ENCODE measurements at regions not wholly inside any gene's neighbourhood (a gene's known extent, or its start where the extent isn't known, plus 50 kb on each side); places are given as distances from the start of the nearest gene placed in this dataset.
"Not testable (repeated sequence)": the region's sequence is repeated elsewhere in the genome, so short reads cannot be mapped to it uniquely, and the experiment has no call there.

DNA sequence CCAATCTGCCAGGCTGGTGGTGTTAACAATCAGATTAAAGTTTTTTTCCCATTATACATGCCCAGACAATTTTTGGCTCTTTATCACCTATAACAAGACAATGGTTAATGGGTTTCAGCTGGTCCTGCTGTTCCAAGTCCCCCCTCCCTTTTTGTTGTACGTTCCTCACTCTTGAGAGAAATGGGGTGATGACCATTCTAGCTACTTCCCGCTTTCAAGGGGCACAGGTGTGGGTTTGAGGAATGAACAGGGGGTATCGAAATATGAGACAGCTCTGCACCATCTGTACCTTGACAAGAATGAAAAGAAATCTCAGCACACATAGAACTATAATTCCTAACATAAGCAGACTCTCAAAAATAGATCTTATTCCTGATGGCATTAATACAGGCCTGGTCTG lies 326.8 kb downstream of the PTPRU start:
- Mint-ChIP-seq H3K27me3 (peaks cover 0 to 4% of the 10 kb centered on the region in 2 donors), H3K27ac (no peak overlapping the region), H3K9me3 (peaks cover 26 to 30% of the 10 kb centered on the region in 2 donors), H3K4me3 (no peak overlapping the region), H3K4me1 (no peaks in the 10 kb centered on the region), H3K36me3 (no peaks in the 10 kb centered on the region)
- ATAC-seq (replicated peaks) (no peak), DNase-seq (no peak)

DNA sequence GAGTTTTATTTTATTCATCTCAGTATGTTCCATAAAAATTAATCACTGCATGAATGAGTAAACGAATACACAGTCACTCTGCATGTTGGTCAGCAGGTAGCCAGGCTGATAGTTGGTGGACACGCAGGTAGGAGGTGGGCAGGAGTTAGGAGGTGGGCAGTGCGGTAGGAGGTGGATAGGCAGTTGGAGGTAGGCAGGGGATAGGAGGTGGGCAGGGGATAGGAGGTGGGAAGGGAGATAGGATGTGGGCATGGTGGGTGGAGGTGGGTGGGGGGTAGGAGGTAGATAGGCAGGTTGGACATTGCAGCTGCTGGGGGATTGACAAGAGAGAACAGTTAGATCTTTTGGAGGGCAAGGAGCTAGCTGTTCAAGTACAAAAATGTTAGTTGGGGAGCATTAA lies 322.7 kb downstream of the PTPRU start:
- no peak overlapping the region for H3K27ac Mint-ChIP-seq
- H3K4me3 Mint-ChIP-seq: no peak overlapping the region
- no peaks in the 10 kb centered on the region for H3K36me3 Mint-ChIP-seq
- DNase-seq: no peak
- no peak for ATAC-seq (replicated peaks)
- peaks cover 7 to 9% of the 10 kb centered on the region in 2 donors for H3K27me3 Mint-ChIP-seq
- H3K9me3 Mint-ChIP-seq: peaks cover 14 to 15% of the 10 kb centered on the region in 2 donors
- no peaks in the 10 kb centered on the region for H3K4me1 Mint-ChIP-seq

DNA sequence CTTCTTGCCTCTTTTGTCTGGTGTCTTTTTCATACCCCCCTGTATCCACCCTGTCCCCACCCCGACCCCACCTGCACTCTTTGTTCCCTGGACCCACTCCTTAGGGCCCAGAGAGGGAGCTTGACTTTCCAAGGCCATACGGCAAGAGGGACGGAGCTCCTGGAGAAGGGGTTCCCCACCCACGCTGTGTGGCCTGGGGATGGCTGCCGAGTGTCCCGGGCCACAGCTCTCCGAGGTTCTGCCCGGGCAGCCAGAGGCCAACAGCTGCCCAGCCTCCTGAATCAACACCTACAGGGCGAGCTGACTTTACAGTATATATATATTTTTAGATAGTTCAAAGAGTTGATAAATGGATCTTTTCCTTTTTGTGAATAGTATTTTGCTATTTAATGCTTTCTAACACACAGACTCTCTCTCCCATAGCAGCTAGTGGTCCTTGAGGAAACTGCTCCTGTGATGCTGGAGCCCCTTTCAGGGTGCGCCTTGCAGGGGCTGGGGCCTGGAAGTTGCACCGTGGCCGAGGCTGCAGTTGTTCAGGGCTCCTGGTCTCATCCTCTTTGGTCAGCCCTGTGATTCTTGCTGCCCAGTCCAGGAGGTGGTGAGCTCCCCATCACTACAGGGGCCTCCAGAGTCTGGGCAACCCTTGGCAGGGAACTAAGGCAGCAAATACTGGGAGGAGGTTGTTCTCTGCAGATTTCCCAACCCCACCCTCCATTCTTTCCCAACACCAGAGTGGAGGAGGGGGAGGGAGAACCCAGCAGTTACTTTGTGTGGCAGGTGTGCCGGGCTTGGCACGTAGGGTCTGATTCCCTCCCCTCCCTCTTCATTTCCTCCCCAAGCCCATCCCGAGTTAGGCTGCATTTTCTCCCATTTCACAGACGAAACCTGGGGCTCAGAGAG lies 321.6 kb downstream of the PTPRU start:
- H3K36me3 Mint-ChIP-seq: no peaks in the 10 kb centered on the region
- H3K4me1 Mint-ChIP-seq: no peaks in the 10 kb centered on the region
- H3K4me3 Mint-ChIP-seq: no peak overlapping the region
- peaks cover 7 to 9% of the 10 kb centered on the region in 2 donors for H3K27me3 Mint-ChIP-seq
- no peak overlapping the region for H3K27ac Mint-ChIP-seq
- ATAC-seq (replicated peaks) (no peak), DNase-seq (no peak)
- H3K9me3 Mint-ChIP-seq: peaks cover 7 to 8% of the 10 kb centered on the region in 2 donors

DNA sequence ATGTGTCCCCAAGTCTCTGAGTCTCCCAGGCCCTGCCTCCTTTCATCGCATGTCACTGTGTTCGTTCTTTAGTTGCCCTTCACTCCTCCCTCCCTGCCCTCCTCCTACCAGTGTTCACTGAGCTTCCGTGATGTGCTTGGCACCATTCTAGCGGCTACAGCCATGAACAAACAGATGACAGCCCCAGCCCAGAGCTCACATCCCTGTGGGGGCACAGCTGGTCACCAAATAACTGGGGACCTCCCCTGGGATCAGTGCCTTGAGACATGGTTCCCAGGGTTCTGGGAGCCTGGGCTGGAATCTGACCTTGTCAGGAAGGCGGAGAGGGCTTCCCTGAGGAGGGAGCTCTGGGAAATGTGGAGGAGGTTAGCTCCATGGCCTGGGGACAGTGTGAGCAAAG lies 320.7 kb downstream of the PTPRU start:
- H3K9me3 Mint-ChIP-seq: peaks cover 0 to 2% of the 10 kb centered on the region in 2 donors
- H3K4me3 Mint-ChIP-seq: no peak overlapping the region
- H3K36me3 Mint-ChIP-seq: no peaks in the 10 kb centered on the region
- H3K4me1 Mint-ChIP-seq: no peaks in the 10 kb centered on the region
- DNase-seq (no peak), ATAC-seq (replicated peaks) (no peak)
- H3K27me3 Mint-ChIP-seq: peaks cover 7 to 9% of the 10 kb centered on the region in 2 donors
- H3K27ac Mint-ChIP-seq: no peak overlapping the region

- Mint-ChIP-seq H3K27me3 (peaks cover 7 to 9% of the 10 kb centered on the region in 2 donors), H3K4me1 (no peaks in the 10 kb centered on the region), H3K9me3 (no peaks in the 10 kb centered on the region), H3K36me3 (no peaks in the 10 kb centered on the region), H3K4me3 (no peak overlapping the region), H3K27ac (no peak overlapping the region)
- DNase-seq: no peak
- no peak for ATAC-seq (replicated peaks)
Observed at GRCh38 chr1:29556657-29557056, 320.3 kb downstream of the PTPRU start.

- Mint-ChIP-seq H3K27me3 (peaks cover 7 to 9% of the 10 kb centered on the region in 2 donors), H3K9me3 (no peaks in the 10 kb centered on the region), H3K27ac (no peak overlapping the region), H3K4me1 (no peaks in the 10 kb centered on the region), H3K36me3 (no peaks in the 10 kb centered on the region), H3K4me3 (no peak overlapping the region)
- ATAC-seq (replicated peaks): no peak
- no peak for DNase-seq
Observed at GRCh38 chr1:29555043-29555620, 318.8 kb downstream of the PTPRU start.

GRCh38 chr1:29554208-29554778 lies 318.0 kb downstream of the PTPRU start:
- ATAC-seq (replicated peaks) (no peak), DNase-seq (no peak)
- Mint-ChIP-seq H3K9me3 (no peaks in the 10 kb centered on the region), H3K27ac (no peak overlapping the region), H3K36me3 (no peaks in the 10 kb centered on the region), H3K4me1 (no peaks in the 10 kb centered on the region), H3K27me3 (peaks cover 7 to 9% of the 10 kb centered on the region in 2 donors), H3K4me3 (no peak overlapping the region)

- H3K4me3 Mint-ChIP-seq: no peak overlapping the region
Observed at GRCh38 chr1:29551123-29551936, 315.0 kb downstream of the PTPRU start.

DNA sequence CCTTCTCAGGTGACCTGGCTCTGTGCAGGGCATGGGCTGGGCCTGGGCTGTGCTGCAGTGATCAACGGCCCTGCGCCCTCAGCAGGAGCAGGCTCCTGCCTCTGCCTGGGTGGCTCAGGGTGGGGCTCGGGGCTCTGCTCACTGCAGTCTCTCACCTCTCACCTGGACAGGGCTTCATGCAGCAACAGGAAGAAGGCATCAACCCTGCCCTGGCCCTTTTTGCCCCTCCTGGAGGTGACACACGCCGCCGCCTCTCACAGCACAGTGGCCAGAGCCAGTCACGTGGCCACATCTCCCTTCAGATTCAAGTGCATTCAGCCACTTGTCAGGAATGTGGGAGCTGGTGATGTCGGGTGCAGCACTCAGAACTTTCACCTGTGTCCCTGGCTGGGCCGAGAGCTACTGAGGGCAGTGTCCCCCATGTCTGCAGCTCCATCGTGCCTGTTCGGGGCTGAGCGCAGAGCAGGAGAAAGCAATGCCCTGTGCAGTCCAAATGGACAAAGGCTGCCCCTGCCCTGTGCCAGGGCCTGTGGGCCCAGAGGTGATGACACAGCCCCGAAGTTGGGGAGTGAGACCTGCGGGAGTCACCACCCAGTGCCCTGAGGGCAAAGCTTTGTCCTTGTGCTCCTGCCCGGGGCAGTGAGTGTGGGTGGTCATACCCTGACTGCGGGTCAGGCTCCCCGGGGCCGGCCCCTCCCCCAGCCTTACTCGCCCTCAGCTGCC lies 314.0 kb downstream of the PTPRU start:
- H3K27ac Mint-ChIP-seq: no peak overlapping the region

More at GRCh38 chr1:29551123-29551936, 315.0 kb downstream of the PTPRU start:
- Mint-ChIP-seq H3K9me3 (no peaks in the 10 kb centered on the region), H3K36me3 (no peaks in the 10 kb centered on the region), H3K27ac (no peak overlapping the region), H3K27me3 (peaks cover 7% of the 10 kb centered on the region in 2 donors), H3K4me1 (no peaks in the 10 kb centered on the region)
- ATAC-seq (replicated peaks): no peak
- no peak for DNase-seq

DNA sequence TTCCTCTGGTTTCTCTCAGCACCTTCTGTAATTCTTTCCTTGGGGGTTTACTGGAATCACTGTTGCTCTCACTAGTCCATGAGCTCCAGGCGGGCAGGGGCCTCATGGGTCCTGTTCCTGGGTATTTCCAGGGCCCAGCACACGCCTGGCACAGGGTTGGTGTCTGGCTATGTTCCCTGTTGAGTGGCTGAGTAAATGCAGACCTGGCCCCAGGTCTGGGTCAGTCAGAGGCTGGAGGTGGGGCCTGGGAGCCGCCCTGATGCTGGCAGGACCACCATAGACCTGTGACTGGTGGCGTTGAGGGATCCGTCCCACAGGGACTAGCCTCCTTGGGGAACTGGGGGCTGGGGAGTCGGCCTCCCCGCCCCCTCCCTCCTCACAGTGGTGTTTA lies 313.4 kb downstream of the PTPRU start:
- H3K4me1 Mint-ChIP-seq; H3K4me3 Mint-ChIP-seq; H3K9me3 Mint-ChIP-seq; ATAC-seq (replicated peaks); H3K27me3 Mint-ChIP-seq; DNase-seq; H3K27ac Mint-ChIP-seq; H3K36me3 Mint-ChIP-seq: not testable (repeated sequence)

More for the DNA sequence above, 314.0 kb downstream of the PTPRU start:
- Mint-ChIP-seq H3K4me1 (no peaks in the 10 kb centered on the region), H3K27me3 (peaks cover 3 to 5% of the 10 kb centered on the region in 2 donors), H3K9me3 (no peaks in the 10 kb centered on the region), H3K4me3 (no peak overlapping the region), H3K36me3 (no peaks in the 10 kb centered on the region)
- DNase-seq (no peak), ATAC-seq (replicated peaks) (no peak)

GRCh38 chr1:29549001-29549400 lies 312.7 kb downstream of the PTPRU start:
- H3K9me3 Mint-ChIP-seq: no peaks in the 10 kb centered on the region
- DNase-seq: no peak
- H3K36me3 Mint-ChIP-seq: no peaks in the 10 kb centered on the region
- H3K4me1 Mint-ChIP-seq: no peaks in the 10 kb centered on the region
- no peak overlapping the region for H3K4me3 Mint-ChIP-seq
- H3K27me3 Mint-ChIP-seq: peaks cover 3 to 5% of the 10 kb centered on the region in 2 donors
- H3K27ac Mint-ChIP-seq: no peak overlapping the region
- ATAC-seq (replicated peaks): no peak

- no peaks in the 10 kb centered on the region for H3K9me3 Mint-ChIP-seq
- H3K36me3 Mint-ChIP-seq: no peaks in the 10 kb centered on the region
- no peak for DNase-seq
- no peak overlapping the region for H3K27ac Mint-ChIP-seq
- no peak for ATAC-seq (replicated peaks)
- peaks cover 3 to 5% of the 10 kb centered on the region in 2 donors for H3K27me3 Mint-ChIP-seq
- H3K4me1 Mint-ChIP-seq: no peaks in the 10 kb centered on the region
- no peak overlapping the region for H3K4me3 Mint-ChIP-seq
Observed at GRCh38 chr1:29548091-29548490, 311.8 kb downstream of the PTPRU start.

- Mint-ChIP-seq H3K4me1 (no peaks in the 10 kb centered on the region), H3K4me3 (no peak overlapping the region), H3K27ac (no peak overlapping the region), H3K9me3 (no peaks in the 10 kb centered on the region), H3K36me3 (no peaks in the 10 kb centered on the region), H3K27me3 (peaks cover 3 to 5% of the 10 kb centered on the region in 2 donors)
- ATAC-seq (replicated peaks) (no peak), DNase-seq (no peak)
Observed at GRCh38 chr1:29547300-29547699, 311.0 kb downstream of the PTPRU start.

DNA sequence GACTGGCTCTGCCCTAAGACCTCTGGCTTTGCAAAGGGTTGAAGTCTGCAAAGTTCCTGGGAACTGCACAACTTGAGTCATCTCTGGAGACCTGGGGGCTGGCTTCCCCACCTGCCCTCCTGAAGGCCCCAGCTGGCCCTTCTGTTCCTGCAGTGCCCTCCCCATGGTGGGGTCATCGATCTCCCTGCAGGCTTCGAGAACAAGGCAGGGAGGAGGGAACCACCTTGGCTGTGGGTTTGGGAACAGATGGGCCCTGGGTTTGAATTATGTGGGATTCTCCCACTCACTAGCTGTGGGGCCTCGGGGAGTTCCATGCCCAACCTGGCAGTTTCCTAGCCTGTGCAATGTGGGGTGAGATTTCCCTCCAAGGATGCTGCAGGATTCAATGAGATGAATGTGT lies 310.2 kb downstream of the PTPRU start:
- Mint-ChIP-seq H3K27ac (no peak overlapping the region), H3K4me3 (no peak overlapping the region), H3K9me3 (no peaks in the 10 kb centered on the region), H3K4me1 (no peaks in the 10 kb centered on the region), H3K27me3 (peaks cover 3 to 5% of the 10 kb centered on the region in 2 donors), H3K36me3 (no peaks in the 10 kb centered on the region)
- ATAC-seq (replicated peaks) (no peak), DNase-seq (no peak)
